ENCODE measurements at regions not wholly inside any gene's neighbourhood (a gene's known extent, or its start where the extent isn't known, plus 50 kb on each side); places are given as distances from the start of the nearest gene placed in this dataset.
A peak's percentile ranks its signal among the peaks of the same experiment; 100 is the strongest.

DNA sequence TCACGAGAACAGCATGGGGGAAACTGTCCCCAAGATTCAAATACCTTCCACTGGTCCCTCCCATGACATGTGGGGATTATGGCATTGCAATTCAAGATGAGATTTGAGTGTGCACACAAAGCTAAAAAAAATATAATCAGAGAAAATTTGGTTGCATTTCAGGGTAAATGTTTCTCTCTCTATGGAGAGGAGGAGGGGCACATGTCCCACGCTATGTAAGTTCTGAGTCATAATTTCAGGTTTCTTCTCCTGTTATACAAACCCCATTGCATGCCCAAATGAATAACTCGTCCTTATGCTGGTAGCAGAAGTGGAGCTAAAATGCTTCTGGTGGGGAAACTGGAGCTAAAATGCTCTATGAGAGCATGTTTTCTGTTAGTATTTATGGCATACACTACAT, 209.7 kb upstream of the DCBLD2 start:
- H3K79me2 ChIP-seq (ENCODE audit: insufficient read depth, low read length), result no peaks in the 10 kb centered on the region
- no peaks in the 10 kb centered on the region for H3K27me3 ChIP-seq (ENCODE audit: insufficient read depth, low read length)
- no peak overlapping the region for H3K4me3 ChIP-seq (ENCODE audit: insufficient read depth, low read length)
- DNase-seq (ENCODE audit: insufficient read length, low spot score, missing footprints), result no peak
- H3K36me3 ChIP-seq (ENCODE audit: insufficient read depth, low read length), result no peaks in the 10 kb centered on the region
- no peak overlapping the region for H2AFZ ChIP-seq (ENCODE audit: low read length)
- no peak overlapping the region for H3K4me2 ChIP-seq (ENCODE audit: insufficient read depth, low read length)
- H4K20me1 ChIP-seq (ENCODE audit: insufficient read depth, low read length), result no peaks in the 10 kb centered on the region
- no peak overlapping the region for H3K27ac ChIP-seq (ENCODE audit: low read depth, low read length)
- TF ChIP-seq, protein P1, sequence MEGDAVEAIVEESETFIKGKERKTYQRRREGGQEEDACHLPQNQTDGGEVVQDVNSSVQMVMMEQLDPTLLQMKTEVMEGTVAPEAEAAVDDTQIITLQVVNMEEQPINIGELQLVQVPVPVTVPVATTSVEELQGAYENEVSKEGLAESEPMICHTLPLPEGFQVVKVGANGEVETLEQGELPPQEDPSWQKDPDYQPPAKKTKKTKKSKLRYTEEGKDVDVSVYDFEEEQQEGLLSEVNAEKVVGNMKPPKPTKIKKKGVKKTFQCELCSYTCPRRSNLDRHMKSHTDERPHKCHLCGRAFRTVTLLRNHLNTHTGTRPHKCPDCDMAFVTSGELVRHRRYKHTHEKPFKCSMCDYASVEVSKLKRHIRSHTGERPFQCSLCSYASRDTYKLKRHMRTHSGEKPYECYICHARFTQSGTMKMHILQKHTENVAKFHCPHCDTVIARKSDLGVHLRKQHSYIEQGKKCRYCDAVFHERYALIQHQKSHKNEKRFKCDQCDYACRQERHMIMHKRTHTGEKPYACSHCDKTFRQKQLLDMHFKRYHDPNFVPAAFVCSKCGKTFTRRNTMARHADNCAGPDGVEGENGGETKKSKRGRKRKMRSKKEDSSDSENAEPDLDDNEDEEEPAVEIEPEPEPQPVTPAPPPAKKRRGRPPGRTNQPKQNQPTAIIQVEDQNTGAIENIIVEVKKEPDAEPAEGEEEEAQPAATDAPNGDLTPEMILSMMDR (IDR thresholded peaks at IDR 0.05; ENCODE audit: extremely low read depth, low read depth, low read length), result no peak
- peaks cover 14% of the 10 kb centered on the region for H3K4me1 ChIP-seq (ENCODE audit: insufficient read depth, low read length)
- H3K9me3 ChIP-seq (ENCODE audit: low read depth, low read length), result no peaks in the 10 kb centered on the region

DNA sequence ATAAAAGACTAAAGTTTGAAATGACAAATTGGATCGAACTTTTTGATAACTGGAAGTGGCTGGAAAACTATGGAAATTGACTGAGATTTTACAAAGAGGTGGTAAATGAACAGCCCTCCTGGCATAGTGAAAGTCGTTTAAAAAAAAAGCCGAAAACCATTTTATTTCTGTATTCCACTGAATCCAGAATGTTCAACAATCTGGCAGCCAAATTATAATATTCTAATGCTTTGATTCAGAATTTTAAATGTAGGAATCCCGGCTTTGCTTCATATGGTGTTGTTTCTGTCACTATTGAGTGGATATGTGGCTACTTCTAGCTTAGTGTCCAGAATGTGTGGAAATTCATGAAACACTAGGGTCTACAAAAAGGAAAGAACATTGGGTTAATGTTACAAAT, 208.9 kb upstream of the DCBLD2 start:
- H3K9me3 ChIP-seq (ENCODE audit: low read depth, low read length), result no peaks in the 10 kb centered on the region
- H3K79me2 ChIP-seq (ENCODE audit: insufficient read depth, low read length), result no peaks in the 10 kb centered on the region
- H3K27me3 ChIP-seq (ENCODE audit: insufficient read depth, low read length), result no peaks in the 10 kb centered on the region
- H3K4me3 ChIP-seq (ENCODE audit: insufficient read depth, low read length), result no peak overlapping the region
- no peak overlapping the region for H2AFZ ChIP-seq (ENCODE audit: low read length)
- no peak for DNase-seq (ENCODE audit: insufficient read length, low spot score, missing footprints)
- no peak overlapping the region for H3K27ac ChIP-seq (ENCODE audit: low read depth, low read length)
- TF ChIP-seq, protein P1 (IDR thresholded peaks at IDR 0.05; ENCODE audit: extremely low read depth, low read depth, low read length), result no peak
- H4K20me1 ChIP-seq (ENCODE audit: insufficient read depth, low read length), result no peaks in the 10 kb centered on the region
- H3K4me2 ChIP-seq (ENCODE audit: insufficient read depth, low read length), result no peak overlapping the region
- no peaks in the 10 kb centered on the region for H3K36me3 ChIP-seq (ENCODE audit: insufficient read depth, low read length)
- peaks cover 14% of the 10 kb centered on the region for H3K4me1 ChIP-seq (ENCODE audit: insufficient read depth, low read length)

DNA sequence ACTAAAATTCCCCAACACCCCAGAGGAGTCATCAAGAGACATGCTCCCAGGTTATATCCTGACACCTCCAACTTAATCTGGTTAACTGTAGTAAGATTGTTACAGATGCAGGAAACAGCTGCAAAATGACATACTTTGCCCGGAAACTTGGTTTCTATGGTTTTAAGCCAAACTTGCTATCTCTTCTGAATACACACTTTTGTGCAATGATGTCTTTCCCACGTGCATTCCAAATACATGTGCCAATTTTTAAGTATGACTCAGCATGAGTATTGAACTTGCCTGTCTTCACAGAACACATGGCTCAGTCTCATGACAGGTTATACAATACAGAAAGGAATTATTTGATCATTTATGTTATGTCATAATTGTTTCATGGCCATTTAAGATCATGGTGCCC, 207.0 kb upstream of the DCBLD2 start:
- peaks cover 14% of the 10 kb centered on the region for H3K4me1 ChIP-seq (ENCODE audit: insufficient read depth, low read length)
- no peaks in the 10 kb centered on the region for H4K20me1 ChIP-seq (ENCODE audit: insufficient read depth, low read length)
- H3K4me3 ChIP-seq (ENCODE audit: insufficient read depth, low read length), result no peak overlapping the region
- TF ChIP-seq, protein P1 (IDR thresholded peaks at IDR 0.05; ENCODE audit: extremely low read depth, low read depth, low read length), result no peak
- H3K27me3 ChIP-seq (ENCODE audit: insufficient read depth, low read length), result no peaks in the 10 kb centered on the region
- no peak overlapping the region for H2AFZ ChIP-seq (ENCODE audit: low read length)
- no peak overlapping the region for H3K4me2 ChIP-seq (ENCODE audit: insufficient read depth, low read length)
- peak overlapping the region; percentile 49 for H3K27ac ChIP-seq (ENCODE audit: low read depth, low read length)
- DNase-seq (ENCODE audit: insufficient read length, low spot score, missing footprints), result peak; percentile 21
- H3K36me3 ChIP-seq (ENCODE audit: insufficient read depth, low read length), result no peaks in the 10 kb centered on the region
- no peaks in the 10 kb centered on the region for H3K9me3 ChIP-seq (ENCODE audit: low read depth, low read length)
- H3K79me2 ChIP-seq (ENCODE audit: insufficient read depth, low read length), result no peaks in the 10 kb centered on the region

DNA sequence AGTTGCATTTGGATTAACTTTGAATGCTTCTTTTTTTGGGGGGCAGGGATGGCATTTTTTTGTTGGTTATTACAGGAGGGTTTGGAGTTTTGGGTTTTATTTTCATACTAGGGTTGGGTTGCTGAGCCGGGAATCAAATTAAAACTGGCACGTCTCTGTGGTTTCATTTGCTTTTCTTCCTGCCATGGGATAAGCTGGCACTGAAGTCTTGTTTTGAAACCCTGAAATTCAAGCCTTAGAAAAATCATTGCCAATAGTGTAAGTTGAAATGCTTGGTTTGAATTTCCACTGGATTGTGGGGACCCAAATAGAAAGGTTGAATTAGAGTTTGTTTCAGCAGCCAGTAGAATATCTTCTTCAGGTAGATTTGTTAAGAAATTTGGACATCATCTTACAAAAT, 193.1 kb upstream of the DCBLD2 start:
- Histone ChIP-seq H3K4me2 (ENCODE audit: insufficient read depth, low read length) (peak overlapping the region; percentile 58), H4K20me1 (ENCODE audit: insufficient read depth, low read length) (no peaks in the 10 kb centered on the region), H3K36me3 (ENCODE audit: insufficient read depth, low read length) (no peaks in the 10 kb centered on the region), H3K4me3 (ENCODE audit: insufficient read depth, low read length) (peak overlapping the region; percentile 26), H3K9me3 (ENCODE audit: low read depth, low read length) (no peaks in the 10 kb centered on the region), H3K4me1 (ENCODE audit: insufficient read depth, low read length) (peaks cover 4% of the 10 kb centered on the region), H3K27ac (ENCODE audit: low read depth, low read length) (no peak overlapping the region), H3K27me3 (ENCODE audit: insufficient read depth, low read length) (no peaks in the 10 kb centered on the region), H2AFZ (ENCODE audit: low read length) (peak overlapping the region; percentile 61), H3K79me2 (ENCODE audit: insufficient read depth, low read length) (no peaks in the 10 kb centered on the region)
- DNase-seq (ENCODE audit: insufficient read length, low spot score, missing footprints), result no peak
- TF ChIP-seq, protein P1 (IDR thresholded peaks at IDR 0.05; ENCODE audit: extremely low read depth, low read depth, low read length), result no peak

All from osteoblast (primary cell).